Cardiac fibroblast (primary cell): ENCODE measurements at regions not wholly inside any gene's neighbourhood (a gene's known extent, or its start where the extent isn't known, plus 50 kb on each side); places are given as distances from the start of the nearest gene placed in this dataset.
"Not testable (repeated sequence)": the region's sequence is repeated elsewhere in the genome, so short reads cannot be mapped to it uniquely, and the experiment has no call there.

ENCODE experiments used
- DNase-seq, 2 donors: peaks; one replicate each; pipeline versions ENCODE4 v3.0.0 to v3.0.0-alpha.2; 2010; ENCODE audit warnings: low read depth in 2 of 2
- H3K4me3 ChIP-seq, 2 donors: replicated peaks in 1 of 2; 1 replicate in 1 of 2; 2 replicates in 1 of 2; pipeline ENCODE4 v1.5.1; 2011; ENCODE audit warnings: low read depth in 2 of 2, low read length in 2 of 2, mild to moderate bottlenecking in 2 of 2, moderate library complexity in 1 of 2
- CTCF ChIP-seq: IDR thresholded peaks from one replicate; pipeline ENCODE4 v1.5.1; 2011; ENCODE audit warnings: low read depth, mild to moderate bottlenecking, low read length, inconsistent platforms

- no peak for TF ChIP-seq CTCF
- no peak overlapping the region for H3K4me3 ChIP-seq
- DNase-seq: no peak
Observed at GRCh38 chr18:65607161-65607560, 143.7 kb upstream of the CDH7 start.

GRCh38 chr18:65606551-65607130, 144.2 kb upstream of the CDH7 start:
- H3K4me3 ChIP-seq: no peak overlapping the region
- no peak for TF ChIP-seq CTCF
- no peak for DNase-seq

GRCh38 chr18:65605352-65605751, 145.5 kb upstream of the CDH7 start:
- H3K4me3 ChIP-seq, DNase-seq: not testable (repeated sequence)

GRCh38 chr18:65601775-65602174, 149.0 kb upstream of the CDH7 start:
- no peak overlapping the region for H3K4me3 ChIP-seq
- no peak for DNase-seq
- no peak for TF ChIP-seq CTCF

- no peak for TF ChIP-seq CTCF
- no peak for DNase-seq
- H3K4me3 ChIP-seq: no peak overlapping the region
Observed at GRCh38 chr18:65592435-65592834, 158.4 kb upstream of the CDH7 start.

GRCh38 chr18:65587491-65587890, 163.3 kb upstream of the CDH7 start:
- TF ChIP-seq CTCF: no peak
- H3K4me3 ChIP-seq: no peak overlapping the region
- no peak for DNase-seq

GRCh38 chr18:65582094-65582493, 168.7 kb upstream of the CDH7 start:
- DNase-seq, H3K4me3 ChIP-seq: not testable (repeated sequence)

- TF ChIP-seq CTCF: no peak
- DNase-seq: no peak
Observed at GRCh38 chr18:65568866-65569265, 181.9 kb upstream of the CDH7 start.

More at GRCh38 chr18:65568866-65569265, 181.9 kb upstream of the CDH7 start:
- H3K4me3 ChIP-seq: no peak overlapping the region
